Upper lobe of right lung (tissue), 1 donor: ENCODE measurements at regions not wholly inside any gene's neighbourhood (a gene's known extent, or its start where the extent isn't known, plus 50 kb on each side); places are given as distances from the start of the nearest gene placed in this dataset.
A peak's percentile ranks its signal among the peaks of the same experiment; 100 is the strongest.

Experiments
- ATAC-seq: fragments of 200-7000 bp; cut with Tn5 transposase; one replicate; pipeline ENCODE4 v1.9.1; 2020; ENCODE audit warnings: mild to moderate bottlenecking, moderate library complexity
- DNase-seq: peaks from one replicate; pipeline ENCODE4 v3.0.0-alpha.2; 2020
- H3K27ac ChIP-seq: fragments of 200-600 bp; one replicate; pipeline ENCODE4 v1.8.0; 2022
- H3K27me3 ChIP-seq: fragments of 200-600 bp; one replicate; pipeline ENCODE4 v1.8.0; 2022; ENCODE audit warnings: mild to moderate bottlenecking
- H3K36me3 ChIP-seq: fragments of 200-600 bp; one replicate; pipeline ENCODE4 v1.8.0; 2022
- H3K4me1 ChIP-seq: fragments of 200-600 bp; one replicate; pipeline ENCODE4 v1.8.0; 2022
- H3K4me3 ChIP-seq: fragments of 200-600 bp; one replicate; pipeline ENCODE4 v1.8.0; 2022; ENCODE audit warnings: mild to moderate bottlenecking
- H3K9me3 ChIP-seq: fragments of 200-600 bp; one replicate; pipeline ENCODE4 v1.8.0; 2022
- CTCF ChIP-seq: fragments of 200-600 bp; IDR thresholded peaks from one replicate; pipeline ENCODE4 v1.8.0; 2022; ENCODE audit warnings: antibody characterized with exemption
- intact Hi-C: fragments of 100-400 bp; cut with DNase I; formaldehyde crosslinking; loops from one replicate; pipeline ENCODE4 v1.11.0; 2022
- donor health status: DM: no; HTN: yes; CAD: no; lungs with severe emphysema.

- peaks cover 34% of the 10 kb centered on the region for H3K4me1 ChIP-seq
- ATAC-seq (no peak), DNase-seq (no peak)
- H3K9me3 ChIP-seq: no peaks in the 10 kb centered on the region
- no peak overlapping the region for H3K4me3 ChIP-seq
- no peaks in the 10 kb centered on the region for H3K27me3 ChIP-seq
- TF ChIP-seq CTCF: no peak
- intact Hi-C loops: no loop called here
- H3K36me3 ChIP-seq: no peaks in the 10 kb centered on the region
- no peak overlapping the region for H3K27ac ChIP-seq
These were observed 60.1 kb upstream of the CD28 start for GRCh38 chr2:203646266-203646864.

- intact Hi-C loops: no loop called here
- peaks cover 40% of the 10 kb centered on the region for H3K4me1 ChIP-seq
- H3K4me3 ChIP-seq: no peak overlapping the region
- no peak overlapping the region for H3K27ac ChIP-seq
- no peaks in the 10 kb centered on the region for H3K9me3 ChIP-seq
- ATAC-seq (no peak), DNase-seq (no peak)
- H3K36me3 ChIP-seq: no peaks in the 10 kb centered on the region
- TF ChIP-seq CTCF: no peak
- no peaks in the 10 kb centered on the region for H3K27me3 ChIP-seq
These were observed 59.5 kb upstream of the CD28 start for GRCh38 chr2:203646961-203647360.

DNA sequence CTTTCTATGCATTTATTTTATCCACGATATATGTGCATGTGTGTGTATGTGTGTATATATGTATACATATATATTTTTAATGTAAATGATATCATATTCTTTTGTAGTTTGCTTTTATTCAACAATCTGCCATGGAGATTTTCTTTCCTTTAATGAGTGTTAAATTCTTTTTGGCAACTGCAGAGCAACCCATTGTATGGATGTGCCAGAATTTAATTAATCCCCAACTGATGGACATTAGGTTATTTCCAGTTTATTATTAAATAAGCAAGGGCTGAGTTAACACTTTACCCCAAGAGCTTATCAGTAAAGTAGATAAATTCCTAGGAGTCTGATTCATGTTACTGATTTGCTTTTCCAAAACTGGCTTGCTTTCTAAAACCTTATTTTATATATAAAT, 58.9 kb upstream of the CD28 start:
- DNase-seq: no peak
- no peak for TF ChIP-seq CTCF
- peaks cover 42% of the 10 kb centered on the region for H3K4me1 ChIP-seq
- no peaks in the 10 kb centered on the region for H3K27me3 ChIP-seq
- intact Hi-C loops: no loop called here
- H3K4me3 ChIP-seq: no peak overlapping the region
- ATAC-seq: no peak
- H3K36me3 ChIP-seq: no peaks in the 10 kb centered on the region
- no peaks in the 10 kb centered on the region for H3K9me3 ChIP-seq
- no peak overlapping the region for H3K27ac ChIP-seq

DNA sequence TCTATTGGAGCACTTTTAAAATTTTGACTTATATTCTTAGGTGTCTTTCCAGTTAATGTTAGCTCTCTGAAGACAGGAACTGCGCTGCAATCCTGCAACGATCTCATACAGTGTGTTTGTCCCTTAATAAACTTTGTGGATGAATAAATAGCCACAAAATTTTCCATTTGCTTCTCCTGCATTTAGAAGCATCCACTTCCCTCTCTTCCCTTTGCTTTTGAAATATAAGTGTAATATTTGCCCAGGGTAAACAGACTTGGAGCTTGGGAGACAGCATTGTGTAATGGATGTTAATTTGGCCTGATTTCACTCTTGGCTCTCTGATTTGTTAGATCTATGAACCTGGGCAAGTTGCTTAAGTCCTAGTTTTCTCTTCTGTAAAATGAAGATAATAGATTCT, 58.2 kb upstream of the CD28 start:
- no peak for TF ChIP-seq CTCF
- DNase-seq (no peak), ATAC-seq (peak; percentile 66)
- intact Hi-C loops: no loop called here
- peaks cover 42% of the 10 kb centered on the region for H3K4me1 ChIP-seq
- no peaks in the 10 kb centered on the region for H3K36me3 ChIP-seq
- no peaks in the 10 kb centered on the region for H3K9me3 ChIP-seq
- H3K27me3 ChIP-seq: no peaks in the 10 kb centered on the region
- peak overlapping the region; percentile 15 for H3K27ac ChIP-seq
- no peak overlapping the region for H3K4me3 ChIP-seq

- intact Hi-C loops: no loop called here
- Histone ChIP-seq H3K4me3 (no peak overlapping the region), H3K36me3 (no peaks in the 10 kb centered on the region), H3K27ac (peak overlapping the region; percentile 53), H3K9me3 (no peaks in the 10 kb centered on the region), H3K4me1 (peaks cover 45% of the 10 kb centered on the region), H3K27me3 (no peaks in the 10 kb centered on the region)
- TF ChIP-seq CTCF: no peak
- no peak for DNase-seq
- ATAC-seq: no peak
These were observed 57.1 kb upstream of the CD28 start for GRCh38 chr2:203649176-203649814.
